GM19455 (cell line): ENCODE measurements at regions not wholly inside any gene's neighbourhood (a gene's known extent, or its start where the extent isn't known, plus 50 kb on each side); places are given as distances from the start of the nearest gene placed in this dataset.

Experiments
- ATAC-seq: cut with Tn5 transposase; IDR thresholded peaks from one replicate; pipeline ENCODE4 v1.9.1; 2021; ENCODE audit not compliant: unreplicated experiment

DNA sequence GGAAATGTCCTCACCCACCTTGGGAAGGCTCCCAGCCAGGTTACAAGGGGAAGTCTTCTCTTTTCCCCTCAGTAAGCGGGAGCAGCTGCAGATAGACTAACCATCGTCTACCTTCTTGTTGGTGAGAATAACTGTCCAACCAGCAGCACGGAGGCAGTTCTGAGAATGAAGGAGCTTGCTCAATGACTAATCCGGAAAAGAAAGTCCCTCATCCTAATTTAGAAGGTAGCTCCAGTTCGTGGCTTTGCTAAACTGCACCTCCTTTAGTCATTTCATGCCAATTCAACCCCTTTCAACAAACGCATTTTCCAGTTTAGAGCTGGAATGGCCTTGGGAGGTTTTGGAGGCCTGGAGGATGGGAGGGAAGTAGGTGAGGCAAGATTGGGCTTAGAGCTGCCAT, 527.4 kb upstream of the PROK2 start:
- no peak for ATAC-seq

DNA sequence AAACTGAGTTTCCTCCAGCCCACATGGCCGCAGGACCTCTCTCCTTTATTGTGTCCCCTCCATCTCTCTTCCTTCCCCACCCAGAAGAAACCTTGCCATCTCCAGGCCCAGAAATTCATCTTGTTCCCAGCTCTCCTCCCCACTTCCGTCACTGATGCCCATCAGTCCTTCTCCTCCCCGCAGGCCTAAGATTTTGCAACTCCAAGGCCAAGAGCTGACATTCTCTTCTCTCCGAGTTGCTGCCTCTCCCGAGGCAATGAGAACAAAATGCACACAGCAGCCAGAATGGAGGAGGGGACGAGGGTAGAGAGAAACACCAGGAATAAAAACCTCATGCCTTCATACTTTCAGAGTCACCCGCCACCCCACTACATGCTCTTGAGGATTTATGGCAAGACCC, 526.5 kb upstream of the PROK2 start:
- no peak for ATAC-seq

DNA sequence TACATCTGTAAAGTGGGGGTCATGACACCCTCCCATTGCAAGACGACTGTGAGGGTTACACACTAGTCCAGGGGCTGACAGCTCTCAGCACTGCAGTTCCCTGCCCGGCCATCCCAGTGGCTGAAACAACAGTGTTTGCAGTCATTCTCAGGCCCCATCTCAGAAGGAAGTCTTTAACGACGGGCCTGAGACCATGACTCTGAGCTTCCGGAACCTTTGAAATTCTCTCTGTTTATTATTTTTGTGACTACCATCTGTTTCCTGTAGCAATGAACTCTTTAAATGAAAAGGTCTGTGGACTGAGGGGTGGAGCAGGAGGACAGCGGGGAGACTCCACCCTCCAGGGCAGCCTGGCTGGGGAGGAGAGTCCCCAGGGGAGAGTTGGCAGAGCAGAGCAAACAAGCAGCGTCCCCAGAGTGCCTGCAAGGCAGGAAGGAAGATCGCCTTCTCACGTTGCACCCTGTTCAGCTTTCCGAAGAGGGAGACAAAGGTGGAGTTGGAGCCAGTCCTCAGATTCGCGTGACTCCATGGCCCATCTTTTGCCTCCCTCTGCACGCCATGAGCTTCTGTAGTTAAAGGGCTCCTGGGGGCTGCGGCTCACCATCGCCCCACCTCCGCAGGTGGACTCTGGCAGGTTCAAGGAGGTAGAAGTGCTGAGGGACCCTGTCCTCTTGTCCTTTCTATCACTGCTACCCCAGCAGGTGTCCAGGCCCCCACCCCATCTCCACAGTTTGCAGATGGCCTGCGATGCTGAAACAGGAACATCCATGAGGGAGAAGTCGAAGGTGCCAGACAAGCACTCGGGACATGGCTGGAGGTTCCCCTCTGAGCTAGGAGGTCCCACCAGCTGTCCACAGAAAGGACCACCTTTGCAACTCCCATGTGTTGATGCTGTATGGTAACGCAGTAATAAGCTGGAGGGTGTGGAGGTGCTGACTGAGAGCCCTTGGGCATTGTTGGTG, 525.8 kb upstream of the PROK2 start:
- peak; percentile 92 for ATAC-seq

DNA sequence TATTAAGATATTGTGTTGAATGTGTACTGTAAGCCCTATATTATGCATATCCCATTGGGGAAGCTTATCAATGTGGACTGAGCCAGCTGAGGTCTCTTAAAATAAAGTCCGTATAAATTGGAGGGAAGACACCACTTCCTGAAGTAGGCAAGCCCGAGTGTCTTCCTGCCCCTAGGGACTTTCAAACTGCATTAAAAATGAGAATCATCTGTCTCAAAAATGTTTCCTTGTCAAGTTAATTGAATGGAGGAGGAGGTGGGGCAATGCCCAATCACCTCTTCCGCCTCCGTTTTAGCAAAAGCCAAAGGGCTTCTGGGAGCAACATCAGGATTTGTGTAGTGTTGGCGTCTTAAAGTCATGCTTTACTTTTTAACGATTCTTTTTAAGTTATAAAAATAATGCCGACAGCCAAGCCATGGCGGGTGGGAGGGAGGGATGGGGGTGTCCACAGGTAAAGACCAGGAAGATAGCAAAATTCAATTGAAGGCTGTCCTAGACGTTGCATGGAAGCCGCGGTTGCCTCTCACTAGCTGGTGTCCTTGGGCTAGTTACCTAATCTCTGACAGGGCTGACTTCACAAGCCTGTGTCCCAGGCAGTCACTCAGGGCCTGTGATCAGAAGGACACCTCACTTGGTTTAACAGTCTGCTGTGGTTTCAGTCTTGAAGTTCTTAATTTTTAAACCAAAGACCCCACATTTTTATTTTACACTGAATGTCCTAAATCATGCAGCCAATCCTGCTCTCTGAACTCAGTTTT, 524.9 kb upstream of the PROK2 start:
- no peak for ATAC-seq

DNA sequence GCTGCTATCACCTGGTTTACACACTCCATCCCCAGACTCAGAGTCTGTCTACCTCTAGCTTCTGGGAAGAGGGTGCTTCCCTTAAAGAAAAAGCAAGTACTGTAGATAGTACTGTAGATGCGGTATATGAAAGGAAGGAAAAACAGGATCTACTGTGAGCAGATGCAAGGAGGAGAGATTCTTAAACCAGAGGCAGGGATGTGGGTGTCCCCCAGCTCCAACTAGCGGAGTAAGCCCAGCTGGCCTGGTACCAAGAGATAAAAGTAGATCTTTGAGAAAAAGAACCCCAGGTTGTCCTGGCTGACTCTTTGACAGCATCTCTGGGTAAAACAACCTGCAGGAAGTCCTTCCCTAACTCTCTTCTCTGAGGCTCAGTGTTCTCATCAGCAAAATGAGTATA, 523.7 kb upstream of the PROK2 start:
- no peak for ATAC-seq

DNA sequence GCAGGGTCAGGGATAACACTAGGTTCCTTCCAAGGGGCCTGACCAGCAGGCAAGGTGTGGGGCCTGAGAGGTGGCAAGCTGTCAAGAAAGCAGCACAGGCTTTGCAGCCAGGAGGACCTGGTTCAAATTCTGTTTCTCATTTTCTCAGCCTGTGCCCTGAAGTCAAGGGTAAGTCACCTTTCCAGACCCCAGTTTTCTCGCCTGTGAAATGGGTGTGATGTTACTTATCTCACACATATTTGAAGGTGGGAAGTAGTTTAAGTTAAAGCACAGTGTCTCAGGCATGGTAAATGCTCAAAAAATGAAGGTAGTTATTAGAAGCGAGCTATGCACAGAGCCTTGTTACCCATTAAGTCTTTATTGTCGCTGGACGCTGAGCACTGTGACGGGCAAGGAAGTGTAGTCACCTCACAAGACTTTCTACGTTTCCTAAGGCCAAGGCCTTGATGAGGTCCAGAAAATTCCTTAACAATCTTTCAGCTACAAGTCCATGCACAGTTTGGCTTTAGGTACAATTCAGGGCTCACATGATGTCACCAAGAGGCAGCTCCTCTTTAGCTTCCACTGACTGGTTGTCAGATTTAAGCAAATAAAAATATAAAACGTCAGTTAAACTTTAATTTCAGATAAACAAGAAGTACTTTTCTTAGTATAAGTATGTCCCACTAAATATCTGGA, 522.6 kb upstream of the PROK2 start:
- no peak for ATAC-seq

DNA sequence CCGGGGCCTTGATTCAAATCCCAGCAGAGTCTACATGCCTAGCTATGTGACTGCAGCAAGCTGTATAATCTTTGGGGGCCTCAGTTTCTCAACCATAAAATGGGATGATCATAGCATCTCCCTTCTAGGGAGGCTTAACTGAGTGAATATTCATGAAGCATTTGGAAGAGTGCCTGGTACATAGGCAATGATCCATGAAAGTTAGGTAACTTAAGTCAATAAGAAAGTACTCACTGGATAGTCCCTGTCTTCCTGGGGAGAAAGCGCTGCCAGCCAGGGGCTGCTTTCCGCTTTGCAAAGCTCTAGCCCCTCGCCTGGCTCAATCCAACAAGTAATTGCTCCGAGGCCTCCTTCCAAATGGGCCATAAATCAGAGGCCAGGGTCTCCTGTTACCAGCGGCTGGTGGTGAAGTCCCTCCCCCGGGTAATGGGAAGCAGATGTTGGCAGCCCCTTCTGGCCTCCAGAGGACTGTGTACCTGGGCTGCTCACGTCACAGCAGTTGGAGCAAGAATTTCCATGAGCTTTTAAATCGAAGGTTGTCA, 521.9 kb upstream of the PROK2 start:
- no peak for ATAC-seq

DNA sequence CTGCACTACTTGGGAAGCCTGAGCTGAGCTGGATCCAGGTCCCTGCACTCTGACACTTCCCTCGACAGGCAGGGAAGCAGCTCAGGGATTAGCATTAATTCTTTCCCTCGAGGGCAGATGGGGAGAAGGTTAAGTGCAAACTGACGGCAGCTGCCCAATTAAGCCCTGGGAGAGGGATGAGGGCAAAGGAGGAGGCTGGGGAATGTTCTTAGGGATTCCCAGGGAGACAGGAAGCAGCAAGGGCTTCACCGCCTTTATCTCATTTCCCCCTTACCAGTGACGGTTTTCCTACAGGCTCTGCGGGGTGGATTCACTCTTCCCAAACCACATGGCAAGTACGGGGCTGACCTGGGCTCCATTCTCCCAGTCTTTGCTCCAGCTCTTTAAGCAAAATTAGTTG, 519.0 kb upstream of the PROK2 start:
- ATAC-seq, result no peak

DNA sequence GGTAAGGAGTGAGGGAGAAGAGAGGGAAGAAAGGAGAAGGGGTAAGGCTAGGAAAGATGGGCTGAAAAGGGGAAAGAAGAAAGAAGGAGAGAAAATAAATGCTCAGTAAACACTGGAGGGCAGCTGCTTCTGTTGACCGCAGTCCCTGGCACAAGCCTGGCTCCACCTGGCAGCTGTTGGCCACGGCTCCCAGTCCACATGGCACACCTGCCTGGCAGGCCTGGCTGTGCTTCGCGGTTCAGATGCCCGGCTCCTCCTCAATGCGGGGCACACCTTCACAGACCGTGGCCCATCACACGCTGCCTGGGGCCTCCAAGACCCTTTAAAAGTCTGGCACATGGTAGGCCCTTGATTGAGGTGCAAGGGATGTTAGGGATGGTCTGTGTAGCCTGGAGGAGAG, 516.8 kb upstream of the PROK2 start:
- ATAC-seq, result no peak

DNA sequence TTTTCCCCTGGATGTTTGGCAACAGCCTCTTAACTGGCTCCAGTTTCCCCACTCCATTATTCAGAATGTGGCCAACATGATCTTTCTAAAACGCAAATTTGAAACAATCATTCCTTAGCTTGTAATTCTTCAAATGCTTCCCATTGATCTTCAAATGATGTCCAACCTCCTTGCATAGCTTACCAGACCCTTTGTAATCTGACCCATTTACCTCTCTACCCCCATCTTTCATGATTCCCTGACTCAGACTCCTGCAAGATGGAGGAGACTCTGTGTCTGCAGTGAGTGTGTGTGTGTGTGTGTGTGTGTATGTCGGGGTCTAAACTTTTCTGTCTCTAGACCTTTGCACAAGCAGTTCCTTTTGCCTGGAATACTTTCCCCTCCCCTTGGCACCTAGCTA, 515.7 kb upstream of the PROK2 start:
- no peak for ATAC-seq

DNA sequence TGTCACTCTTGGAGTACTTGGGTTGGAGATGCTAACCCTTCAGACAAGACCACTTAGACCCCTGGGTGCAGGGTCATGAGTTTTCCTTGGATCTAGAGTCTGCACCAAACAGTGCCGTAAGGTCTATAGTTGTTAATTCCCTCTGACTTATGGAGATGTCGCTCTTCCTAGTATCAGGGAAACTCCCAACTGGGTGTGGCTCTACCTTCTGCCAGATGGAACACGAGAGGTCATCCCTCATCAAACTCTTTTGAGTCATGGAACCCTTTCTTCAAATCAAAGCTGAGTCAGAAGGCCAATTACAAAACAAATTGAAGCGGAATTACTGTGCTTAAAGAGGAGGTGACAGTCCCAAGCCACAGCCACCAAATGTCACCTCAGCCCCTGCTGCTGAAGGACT, 514.9 kb upstream of the PROK2 start:
- ATAC-seq, result no peak

DNA sequence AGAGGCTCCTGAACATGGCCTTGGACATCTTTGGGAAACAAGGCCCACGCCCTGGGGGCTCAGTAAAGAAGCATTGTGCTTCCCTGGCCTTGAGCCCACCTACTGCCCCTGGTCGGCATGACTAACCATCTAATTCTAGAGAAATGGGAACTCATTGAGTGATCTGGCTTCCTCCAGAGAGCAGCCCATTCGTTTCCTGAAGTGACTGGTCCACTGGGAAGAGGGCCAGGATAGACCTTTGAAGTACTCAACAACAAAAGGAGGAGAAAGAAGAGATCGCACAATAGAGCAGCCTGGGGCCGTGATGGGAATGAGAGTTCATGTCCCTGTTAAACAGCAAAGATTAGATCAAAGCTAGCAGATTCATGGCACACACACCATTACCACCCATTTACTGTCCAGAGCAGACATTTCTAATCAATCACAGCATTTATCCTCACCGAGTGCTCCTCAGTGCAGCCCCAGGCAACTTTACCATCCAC, 514.4 kb upstream of the PROK2 start:
- no peak for ATAC-seq

DNA sequence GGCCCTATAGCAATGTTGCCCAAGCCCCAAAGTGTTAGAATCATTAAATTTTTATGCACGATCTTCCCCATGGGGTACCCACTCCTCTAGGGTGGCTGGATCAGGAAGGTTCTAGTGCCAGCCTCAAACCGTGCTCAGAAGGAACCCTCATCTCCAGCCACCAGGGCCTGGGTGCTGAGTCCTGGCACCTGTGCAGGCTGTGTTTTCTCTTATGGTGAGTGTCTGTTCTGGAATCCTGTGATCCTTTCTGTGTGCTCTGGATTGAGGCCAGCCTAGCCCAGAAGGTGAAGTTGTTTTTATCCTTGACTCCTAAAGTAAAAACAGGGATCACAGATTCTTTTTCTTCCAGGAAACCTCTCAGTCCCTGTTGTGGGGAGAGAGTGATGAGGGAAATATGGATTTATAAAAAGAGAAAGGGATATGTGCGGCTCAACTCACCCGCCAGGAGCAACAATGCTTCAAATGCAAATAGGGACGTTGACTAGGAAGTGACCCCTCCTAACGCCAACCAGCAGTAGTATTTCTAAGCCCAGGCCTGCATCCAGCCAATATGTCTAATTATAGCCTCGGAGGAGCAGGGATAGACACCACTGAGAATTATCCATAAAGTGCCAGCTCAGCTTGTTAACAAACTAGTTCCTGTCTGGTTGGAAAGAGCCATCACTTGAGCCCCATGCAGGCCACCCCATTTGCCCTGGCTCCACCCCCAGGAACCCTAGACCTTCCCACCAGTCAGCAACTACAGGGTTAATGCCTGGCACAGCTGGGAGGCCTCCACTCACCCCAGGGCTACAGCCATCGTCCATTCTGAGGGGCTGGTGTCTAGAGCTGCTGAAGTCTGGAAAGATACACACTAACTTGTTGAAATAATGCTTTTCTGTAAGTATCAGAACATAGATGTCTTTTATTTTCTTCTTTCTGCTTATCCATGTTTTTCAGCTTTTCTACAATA, 513.5 kb upstream of the PROK2 start:
- ATAC-seq, result no peak

DNA sequence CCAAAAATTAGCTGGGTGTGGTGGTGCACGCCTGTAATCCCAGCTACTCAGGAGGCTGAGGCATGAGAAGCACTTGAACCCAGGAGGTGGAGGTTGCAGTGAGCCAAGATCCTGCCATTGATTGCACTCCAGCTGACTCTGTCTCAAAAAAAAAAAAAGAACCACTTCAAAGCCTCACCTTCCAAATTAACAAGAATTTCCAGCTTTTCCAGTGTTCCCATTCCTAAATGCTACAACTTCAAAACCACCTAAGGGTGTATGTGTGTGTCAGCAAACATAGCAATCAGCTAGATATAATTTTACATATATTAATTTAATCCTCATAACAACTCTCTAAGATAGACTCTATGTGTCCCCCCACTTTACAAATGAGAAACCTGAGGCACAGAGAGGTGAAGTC, 512.5 kb upstream of the PROK2 start:
- no peak for ATAC-seq

DNA sequence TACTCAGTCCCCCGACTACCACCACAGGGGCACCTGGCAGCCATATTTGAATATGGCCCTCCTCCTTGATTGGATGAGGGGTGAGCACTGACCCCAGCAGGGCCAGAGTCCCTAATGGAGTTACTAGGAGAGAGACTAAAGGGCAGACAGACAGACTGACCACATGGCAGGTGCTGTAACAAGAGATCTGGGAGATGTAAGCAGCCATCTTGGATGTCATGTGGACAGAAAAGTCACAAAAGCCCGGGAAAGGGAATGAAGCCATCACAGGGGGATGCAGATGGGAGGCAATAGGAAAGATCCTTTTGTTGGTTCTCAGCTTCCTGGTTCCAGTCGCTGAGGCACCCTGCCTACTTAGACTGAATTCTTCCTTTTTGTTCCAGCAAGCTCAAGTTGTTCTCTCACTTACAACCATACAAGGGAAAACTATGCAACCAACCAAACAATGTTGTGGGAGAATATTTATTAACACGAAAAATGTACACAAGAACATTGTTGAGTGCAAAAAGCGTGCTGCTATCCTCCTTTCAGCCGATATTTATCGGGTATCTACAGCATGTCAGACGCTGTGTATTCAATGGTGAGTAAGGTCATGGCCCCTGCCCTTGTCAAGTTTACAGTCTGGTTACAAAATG, 511.6 kb upstream of the PROK2 start:
- no peak for ATAC-seq

DNA sequence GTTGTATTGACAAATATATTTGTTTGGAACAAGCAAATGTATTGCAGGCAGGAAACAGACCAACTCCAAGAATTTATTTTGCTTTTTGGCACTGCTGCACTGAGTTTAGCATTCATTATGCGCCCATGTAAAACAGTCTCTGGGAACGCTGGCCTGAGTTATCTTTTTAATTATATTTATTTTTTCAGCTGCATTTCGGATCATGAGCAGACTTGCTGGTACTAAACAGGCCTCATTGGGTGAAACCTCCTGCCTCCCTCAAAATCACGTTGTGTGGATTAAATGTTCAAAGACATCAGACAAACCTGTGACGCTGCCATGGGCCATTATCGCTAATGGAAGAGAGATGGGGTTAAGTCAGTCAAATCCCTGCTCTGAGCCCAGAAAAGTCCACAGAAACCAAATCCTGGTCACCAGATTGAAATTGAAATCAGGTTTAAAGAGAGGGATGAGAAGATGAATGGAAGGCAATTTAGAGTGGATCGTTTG, 511.1 kb upstream of the PROK2 start:
- ATAC-seq, result no peak

DNA sequence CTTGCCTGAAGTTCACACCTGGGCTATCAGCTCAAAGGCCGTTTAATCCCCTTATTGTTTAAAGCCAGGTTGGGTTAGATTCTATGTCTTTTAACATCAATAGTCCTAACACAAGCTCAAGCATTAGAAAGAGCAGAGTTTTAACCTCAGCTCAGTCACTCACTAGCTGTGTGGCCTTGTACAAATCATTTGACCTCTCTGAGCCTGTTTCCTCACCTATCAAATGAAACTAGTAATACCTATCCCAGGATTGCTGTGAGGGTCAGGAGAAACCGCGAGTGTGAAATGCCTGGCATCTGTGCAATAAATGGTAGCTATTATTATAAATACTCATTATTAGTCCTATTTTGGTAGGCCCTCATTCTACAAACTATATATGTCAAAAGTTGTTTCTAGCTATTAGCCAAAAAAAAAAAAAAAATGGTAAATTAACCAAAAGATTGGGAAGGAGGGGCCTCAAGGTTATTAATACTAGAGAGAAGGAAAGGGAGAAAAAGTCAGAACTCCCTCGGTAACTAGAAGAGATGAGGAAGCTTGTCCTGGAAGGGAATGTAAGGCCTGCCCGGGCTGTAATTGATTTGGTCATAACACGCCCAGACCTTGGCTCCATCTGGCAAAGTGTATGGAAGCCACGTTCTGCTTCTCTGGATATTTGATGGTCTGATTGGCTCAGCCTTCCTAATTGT, 510.5 kb upstream of the PROK2 start:
- no peak for ATAC-seq

DNA sequence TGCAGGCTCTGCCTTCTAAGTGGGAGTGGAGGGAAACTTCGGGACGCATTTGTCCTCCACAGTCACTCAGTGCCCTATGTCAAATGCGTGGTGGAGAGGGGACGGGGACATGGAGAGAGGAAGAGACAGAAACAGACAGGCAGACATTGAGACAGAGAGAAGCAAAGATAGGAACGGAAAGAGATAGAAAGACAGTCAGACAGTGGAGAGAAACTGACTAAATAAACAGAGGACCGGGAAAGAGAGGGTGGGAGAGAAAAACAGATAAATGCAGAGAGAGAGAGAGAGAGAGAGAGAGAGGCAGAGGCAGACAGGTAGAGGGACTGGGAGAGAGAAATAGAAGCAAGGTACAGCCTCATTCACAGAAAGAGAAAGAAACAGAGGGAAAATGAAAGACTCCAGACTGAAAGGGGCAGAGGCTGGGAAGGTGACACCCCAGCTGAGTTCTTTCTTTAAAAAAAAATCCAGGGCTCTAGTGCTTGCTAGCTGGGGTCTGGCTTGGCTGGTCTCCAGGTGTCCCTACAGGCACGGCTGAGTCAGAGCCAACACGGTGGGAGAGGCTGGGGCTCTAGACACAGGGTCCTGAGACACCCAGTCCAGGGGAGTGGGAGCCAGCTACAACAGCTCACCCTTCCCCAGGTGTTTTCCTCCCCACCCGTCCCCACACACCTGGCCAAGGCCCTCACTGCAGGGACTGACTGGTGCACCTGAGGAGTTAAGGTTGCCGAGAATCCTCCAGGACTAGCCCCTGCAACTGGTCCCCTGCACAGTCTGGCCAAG, 506.1 kb upstream of the PROK2 start:
- ATAC-seq, result no peak
